ENCODE measurements at regions not wholly inside any gene's neighbourhood (a gene's known extent, or its start where the extent isn't known, plus 50 kb on each side); places are given as distances from the start of the nearest gene placed in this dataset.

GRCh38 chr4:116736756-116737155 is 348.6 kb downstream of the TRAM1L1 start:
- H3K4me1 Mint-ChIP-seq (ENCODE audit: low read depth): no peaks in the 10 kb centered on the region
- ChIA-PET POLR2A (no interaction called here), CTCF (no interaction called here)
- no peaks in the 10 kb centered on the region for H3K9me3 Mint-ChIP-seq
- Histone ChIP-seq H3K27me3 (ENCODE audit: control insufficient read depth in 1 of 2, insufficient read depth in 2 of 2, low read length in 2 of 2) (no peaks in the 10 kb centered on the region), H3K9me3 (ENCODE audit: control insufficient read depth in 1 of 2, insufficient read depth in 1 of 2, low read length in 2 of 2) (no peaks in the 10 kb centered on the region), H3K4me3 (ENCODE audit: low read length) (no peak overlapping the region), H3K4me1 (ENCODE audit: insufficient read depth, low read length) (no peaks in the 10 kb centered on the region), H3K27ac (ENCODE audit: low read depth in 1 of 2, low read length in 2 of 2) (no peak overlapping the region), H3K36me3 (ENCODE audit: insufficient read depth, low read length) (no peaks in the 10 kb centered on the region)
- H3K36me3 Mint-ChIP-seq (ENCODE audit: low read depth): no peaks in the 10 kb centered on the region
- TF ChIP-seq CTCF (IDR thresholded peaks at IDR 0.05): no peak
- intact Hi-C loops (cut with DNase I, micrococcal nuclease): no loop called here
- H3K27ac Mint-ChIP-seq: no peak overlapping the region
- no peak for DNase-seq
- H3K27me3 Mint-ChIP-seq: no peaks in the 10 kb centered on the region
- no peak overlapping the region for H3K4me3 Mint-ChIP-seq
- ATAC-seq (ENCODE audit: poor library complexity): no peak

- H3K27me3 Mint-ChIP-seq: no peaks in the 10 kb centered on the region
Observed at GRCh38 chr4:116734178-116734577, 351.2 kb downstream of the TRAM1L1 start.

GRCh38 chr4:116733370-116733769 is 352.0 kb downstream of the TRAM1L1 start:
- no peaks in the 10 kb centered on the region for H3K4me1 Mint-ChIP-seq (ENCODE audit: low read depth)
- H3K9me3 ChIP-seq (ENCODE audit: control insufficient read depth in 1 of 2, insufficient read depth in 1 of 2, low read length in 2 of 2): no peaks in the 10 kb centered on the region
- intact Hi-C loops (cut with DNase I, micrococcal nuclease): no loop called here
- H3K36me3 Mint-ChIP-seq (ENCODE audit: low read depth): no peaks in the 10 kb centered on the region
- ChIA-PET POLR2A (no interaction called here), CTCF (no interaction called here)
- H3K4me1 ChIP-seq (ENCODE audit: insufficient read depth, low read length): no peaks in the 10 kb centered on the region
- H3K4me3 Mint-ChIP-seq: no peak overlapping the region
- H3K36me3 ChIP-seq (ENCODE audit: insufficient read depth, low read length): no peaks in the 10 kb centered on the region
- ATAC-seq (ENCODE audit: poor library complexity) (no peak), DNase-seq (no peak)
- no peak for TF ChIP-seq CTCF (IDR thresholded peaks at IDR 0.05)
- H3K27ac ChIP-seq (ENCODE audit: low read depth in 1 of 2, low read length in 2 of 2): no peak overlapping the region
- H3K4me3 ChIP-seq (ENCODE audit: low read length): no peak overlapping the region
- H3K27me3 Mint-ChIP-seq: no peaks in the 10 kb centered on the region
- H3K27me3 ChIP-seq (ENCODE audit: control insufficient read depth in 1 of 2, insufficient read depth in 2 of 2, low read length in 2 of 2): no peaks in the 10 kb centered on the region
- H3K27ac Mint-ChIP-seq: no peak overlapping the region
- no peaks in the 10 kb centered on the region for H3K9me3 Mint-ChIP-seq

More at GRCh38 chr4:116734178-116734577, 351.2 kb downstream of the TRAM1L1 start:
- Histone ChIP-seq H3K27me3 (ENCODE audit: control insufficient read depth in 1 of 2, insufficient read depth in 2 of 2, low read length in 2 of 2) (no peaks in the 10 kb centered on the region), H3K27ac (ENCODE audit: low read depth in 1 of 2, low read length in 2 of 2) (no peak overlapping the region), H3K4me3 (ENCODE audit: low read length) (no peak overlapping the region), H3K36me3 (ENCODE audit: insufficient read depth, low read length) (no peaks in the 10 kb centered on the region), H3K9me3 (ENCODE audit: control insufficient read depth in 1 of 2, insufficient read depth in 1 of 2, low read length in 2 of 2) (no peaks in the 10 kb centered on the region), H3K4me1 (ENCODE audit: insufficient read depth, low read length) (no peaks in the 10 kb centered on the region)
- TF ChIP-seq CTCF (IDR thresholded peaks at IDR 0.05): no peak
- Mint-ChIP-seq H3K9me3 (no peaks in the 10 kb centered on the region), H3K27ac (no peak overlapping the region), H3K36me3 (ENCODE audit: low read depth) (no peaks in the 10 kb centered on the region), H3K4me3 (no peak overlapping the region), H3K4me1 (ENCODE audit: low read depth) (no peaks in the 10 kb centered on the region)
- ATAC-seq (ENCODE audit: poor library complexity): no peak
- POLR2A ChIA-PET: no interaction called here
- intact Hi-C loops (cut with DNase I, micrococcal nuclease): no loop called here
- CTCF ChIA-PET: no interaction called here
- DNase-seq: no peak
